ENCODE measurements at regions not wholly inside any gene's neighbourhood (a gene's known extent, or its start where the extent isn't known, plus 50 kb on each side); places are given as distances from the start of the nearest gene placed in this dataset.

DNA sequence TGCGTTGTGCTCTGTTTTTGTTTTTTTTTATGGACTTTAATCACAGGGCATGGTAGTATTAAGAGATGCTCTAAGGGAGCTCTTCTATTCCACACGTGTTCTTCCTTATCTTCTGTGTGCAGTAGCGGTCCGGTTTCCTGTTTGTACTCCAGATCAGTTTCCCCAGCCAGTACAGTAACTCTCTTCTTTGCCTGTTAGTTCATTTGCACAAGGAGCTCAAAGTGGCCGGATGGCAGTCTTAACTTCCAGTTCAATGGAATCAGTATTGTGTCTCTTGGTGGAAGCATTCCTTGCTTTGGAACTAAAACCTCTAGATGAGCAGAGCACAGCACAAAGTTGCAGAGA is 122.0 kb downstream of the KLF13 start:
- TF ChIP-seq, protein P1, sequence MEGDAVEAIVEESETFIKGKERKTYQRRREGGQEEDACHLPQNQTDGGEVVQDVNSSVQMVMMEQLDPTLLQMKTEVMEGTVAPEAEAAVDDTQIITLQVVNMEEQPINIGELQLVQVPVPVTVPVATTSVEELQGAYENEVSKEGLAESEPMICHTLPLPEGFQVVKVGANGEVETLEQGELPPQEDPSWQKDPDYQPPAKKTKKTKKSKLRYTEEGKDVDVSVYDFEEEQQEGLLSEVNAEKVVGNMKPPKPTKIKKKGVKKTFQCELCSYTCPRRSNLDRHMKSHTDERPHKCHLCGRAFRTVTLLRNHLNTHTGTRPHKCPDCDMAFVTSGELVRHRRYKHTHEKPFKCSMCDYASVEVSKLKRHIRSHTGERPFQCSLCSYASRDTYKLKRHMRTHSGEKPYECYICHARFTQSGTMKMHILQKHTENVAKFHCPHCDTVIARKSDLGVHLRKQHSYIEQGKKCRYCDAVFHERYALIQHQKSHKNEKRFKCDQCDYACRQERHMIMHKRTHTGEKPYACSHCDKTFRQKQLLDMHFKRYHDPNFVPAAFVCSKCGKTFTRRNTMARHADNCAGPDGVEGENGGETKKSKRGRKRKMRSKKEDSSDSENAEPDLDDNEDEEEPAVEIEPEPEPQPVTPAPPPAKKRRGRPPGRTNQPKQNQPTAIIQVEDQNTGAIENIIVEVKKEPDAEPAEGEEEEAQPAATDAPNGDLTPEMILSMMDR (IDR thresholded peaks at IDR 0.05), result no peak
- TF ChIP-seq POLR2A (IDR thresholded peaks at IDR 0.05), result no peak

Data from thyroid gland (tissue), 4 donors.